ACC112 (cell line): ENCODE measurements at regions not wholly inside any gene's neighbourhood (a gene's known extent, or its start where the extent isn't known, plus 50 kb on each side); places are given as distances from the start of the nearest gene placed in this dataset.

Source experiments
- H2AFZ ChIP-seq: fragments of 200-600 bp; sonication (generic); one replicate; pipeline ENCODE4 v1.6.0; 2017; ENCODE audit warnings: antibody characterized with exemption, low read length; ENCODE audit not compliant: unreplicated experiment
- H3K27ac ChIP-seq: fragments of 200-600 bp; sonication (generic); 2 replicates; pipeline ENCODE4 v1.5.1; 2014; ENCODE audit warnings: low read depth, mild to moderate bottlenecking, antibody characterized with exemption, low read length, moderate library complexity
- H3K27me3 ChIP-seq: fragments of 200-600 bp; sonication (generic); 2 replicates; pipeline ENCODE4 v1.6.1; 2014; ENCODE audit warnings: mild to moderate bottlenecking, antibody characterized with exemption, low read length, moderate library complexity, mixed read lengths; ENCODE audit not compliant: insufficient read depth
- H3K36me3 ChIP-seq: fragments of 200-600 bp; sonication (generic); 2 replicates; pipeline ENCODE4 v1.6.1; 2016; ENCODE audit warnings: mild to moderate bottlenecking, antibody characterized with exemption, low read length, moderate library complexity, mixed read lengths; ENCODE audit not compliant: insufficient read depth
- H3K4me1 ChIP-seq: fragments of 200-600 bp; sonication (generic); one replicate; pipeline ENCODE4 v1.6.1; 2016; ENCODE audit warnings: low read length, mixed read lengths; ENCODE audit not compliant: insufficient read depth, unreplicated experiment, control insufficient read depth
- H3K4me3 ChIP-seq: fragments of 200-600 bp; sonication (generic); 2 replicates; pipeline ENCODE4 v1.5.1; 2014; ENCODE audit warnings: mild to moderate bottlenecking, low read depth, low read length
- H3K79me2 ChIP-seq: fragments of 200-600 bp; sonication (generic); one replicate; pipeline ENCODE4 v1.6.0; 2016; ENCODE audit warnings: low read length; ENCODE audit not compliant: control insufficient read depth, unreplicated experiment, insufficient read depth

GRCh38 chr7:115838829-115839228 is 191.7 kb downstream of the TFEC start:
- Histone ChIP-seq H3K27me3 (no peaks in the 10 kb centered on the region), H3K36me3 (no peaks in the 10 kb centered on the region), H3K79me2 (no peaks in the 10 kb centered on the region), H3K4me1 (no peaks in the 10 kb centered on the region), H3K27ac (no peak overlapping the region), H2AFZ (no peak overlapping the region), H3K4me3 (no peak overlapping the region)

DNA sequence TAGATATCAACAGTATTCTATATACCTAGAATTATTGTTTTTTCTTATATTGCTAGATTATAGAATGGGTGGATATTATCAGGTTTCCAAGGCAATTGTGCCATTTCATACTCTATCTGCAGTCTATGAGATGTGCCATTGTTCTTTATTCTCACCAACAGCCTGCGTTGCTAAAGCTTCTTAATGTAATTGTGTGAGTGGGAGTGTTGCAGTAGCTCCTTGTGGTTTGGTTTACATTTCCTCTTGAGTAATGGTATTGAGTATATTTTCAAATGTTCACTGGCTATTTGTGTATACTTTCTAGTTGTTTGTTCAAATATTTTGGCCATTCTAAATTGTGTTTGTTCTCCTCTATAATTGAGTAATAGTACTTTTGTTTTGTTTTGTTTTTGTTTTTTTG is 199.2 kb downstream of the TFEC start:
- Histone ChIP-seq H3K27me3 (no peaks in the 10 kb centered on the region), H3K36me3 (no peaks in the 10 kb centered on the region), H3K79me2 (no peaks in the 10 kb centered on the region), H3K4me3 (no peak overlapping the region), H3K4me1 (no peaks in the 10 kb centered on the region), H3K27ac (no peak overlapping the region), H2AFZ (no peak overlapping the region)

GRCh38 chr7:115827305-115828045 is 203.1 kb downstream of the TFEC start:
- Histone ChIP-seq H3K79me2 (no peaks in the 10 kb centered on the region), H3K4me3 (no peak overlapping the region), H3K27ac (no peak overlapping the region), H3K36me3 (no peaks in the 10 kb centered on the region), H3K27me3 (no peaks in the 10 kb centered on the region), H2AFZ (no peak overlapping the region), H3K4me1 (no peaks in the 10 kb centered on the region)

DNA sequence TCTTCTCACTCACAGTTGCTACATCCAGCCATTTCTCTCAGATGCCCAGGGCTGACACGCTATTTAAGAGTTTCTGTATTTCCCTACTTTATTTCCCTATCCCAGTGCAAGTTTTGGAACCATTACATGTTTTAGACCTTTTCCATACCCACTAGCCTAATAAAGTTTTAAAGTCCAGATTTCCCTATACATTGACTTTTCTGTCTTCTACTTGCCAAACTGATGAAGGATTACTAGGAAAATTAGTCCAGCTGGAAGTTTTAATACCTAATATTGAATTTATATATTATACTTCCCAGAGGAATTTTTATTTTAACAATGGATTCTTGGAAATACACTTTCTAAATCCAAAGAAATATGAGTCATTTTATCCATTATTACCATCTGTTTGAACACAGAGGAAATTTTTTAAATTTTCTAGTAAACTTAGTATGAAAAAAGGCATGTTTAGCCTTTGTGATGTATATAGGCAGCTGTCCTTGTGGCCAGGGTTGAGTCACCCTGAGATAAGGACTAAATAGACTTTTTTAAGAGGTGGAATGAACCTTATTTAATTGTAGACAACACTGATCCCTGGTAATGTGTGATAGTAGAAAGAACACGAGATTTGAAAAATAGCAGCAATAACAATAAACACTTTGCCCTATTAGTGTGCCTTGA is 205.0 kb downstream of the TFEC start:
- H3K27me3 ChIP-seq = no peaks in the 10 kb centered on the region
- H3K4me3 ChIP-seq = no peak overlapping the region
- H3K79me2 ChIP-seq = no peaks in the 10 kb centered on the region
- H2AFZ ChIP-seq = no peak overlapping the region
- no peaks in the 10 kb centered on the region for H3K36me3 ChIP-seq
- no peaks in the 10 kb centered on the region for H3K4me1 ChIP-seq
- H3K27ac ChIP-seq = no peak overlapping the region

GRCh38 chr7:115822801-115823200 is 207.8 kb downstream of the TFEC start:
- H3K36me3 ChIP-seq = no peaks in the 10 kb centered on the region
- H2AFZ ChIP-seq = no peak overlapping the region
- no peaks in the 10 kb centered on the region for H3K4me1 ChIP-seq
- no peak overlapping the region for H3K4me3 ChIP-seq
- no peaks in the 10 kb centered on the region for H3K27me3 ChIP-seq
- H3K27ac ChIP-seq = no peak overlapping the region
- no peaks in the 10 kb centered on the region for H3K79me2 ChIP-seq

- Histone ChIP-seq H3K79me2 (no peaks in the 10 kb centered on the region), H2AFZ (no peak overlapping the region), H3K27me3 (no peaks in the 10 kb centered on the region), H3K4me1 (no peaks in the 10 kb centered on the region), H3K36me3 (no peaks in the 10 kb centered on the region), H3K4me3 (no peak overlapping the region), H3K27ac (no peak overlapping the region)
These were observed 208.2 kb downstream of the TFEC start for GRCh38 chr7:115822380-115822779.

- Histone ChIP-seq H3K79me2 (no peaks in the 10 kb centered on the region), H3K36me3 (no peaks in the 10 kb centered on the region), H3K4me3 (no peak overlapping the region), H3K27me3 (peaks cover 7% of the 10 kb centered on the region), H3K27ac (no peak overlapping the region), H3K4me1 (no peaks in the 10 kb centered on the region), H2AFZ (no peak overlapping the region)
These were observed 214.1 kb downstream of the TFEC start for GRCh38 chr7:115816318-115816974.

GRCh38 chr7:115812794-115813193 is 217.8 kb downstream of the TFEC start:
- Histone ChIP-seq H2AFZ (no peak overlapping the region), H3K4me1 (no peaks in the 10 kb centered on the region), H3K36me3 (no peaks in the 10 kb centered on the region), H3K27ac (no peak overlapping the region), H3K4me3 (no peak overlapping the region), H3K79me2 (no peaks in the 10 kb centered on the region), H3K27me3 (peaks cover 8% of the 10 kb centered on the region)

DNA sequence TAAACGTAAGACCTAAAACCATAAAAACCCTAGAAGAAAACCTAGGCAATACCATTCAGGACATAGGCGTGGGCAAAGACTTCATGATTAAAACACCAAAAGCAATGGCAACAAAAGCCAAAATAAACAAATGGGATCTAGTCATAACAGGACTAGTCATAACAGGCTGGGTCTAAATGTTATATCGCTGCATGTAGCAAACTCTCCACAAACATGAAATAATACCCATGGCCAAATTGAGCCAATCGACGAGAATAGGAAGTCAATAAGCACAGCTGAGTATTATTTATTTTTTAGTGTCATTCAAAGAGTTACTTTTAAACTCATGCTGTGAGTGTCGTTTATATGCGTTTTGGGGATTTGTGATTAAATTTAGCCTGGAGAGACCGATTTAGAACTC is 225.1 kb downstream of the TFEC start:
- Histone ChIP-seq H3K27me3 (no peaks in the 10 kb centered on the region), H2AFZ (no peak overlapping the region), H3K27ac (no peak overlapping the region), H3K4me3 (no peak overlapping the region), H3K4me1 (no peaks in the 10 kb centered on the region), H3K36me3 (no peaks in the 10 kb centered on the region), H3K79me2 (no peaks in the 10 kb centered on the region)

GRCh38 chr7:115802415-115802814 is 228.1 kb downstream of the TFEC start:
- Histone ChIP-seq H3K27ac (no peak overlapping the region), H3K4me1 (no peaks in the 10 kb centered on the region), H3K36me3 (no peaks in the 10 kb centered on the region), H2AFZ (no peak overlapping the region), H3K27me3 (no peaks in the 10 kb centered on the region), H3K79me2 (no peaks in the 10 kb centered on the region), H3K4me3 (no peak overlapping the region)

- Histone ChIP-seq H3K79me2 (no peaks in the 10 kb centered on the region), H3K27me3 (no peaks in the 10 kb centered on the region), H2AFZ (no peak overlapping the region), H3K4me1 (no peaks in the 10 kb centered on the region), H3K27ac (no peak overlapping the region), H3K36me3 (no peaks in the 10 kb centered on the region), H3K4me3 (no peak overlapping the region)
These were observed 231.1 kb downstream of the TFEC start for GRCh38 chr7:115799430-115799829.
